GM21529 (cell line): ENCODE measurements at regions not wholly inside any gene's neighbourhood (a gene's known extent, or its start where the extent isn't known, plus 50 kb on each side); places are given as distances from the start of the nearest gene placed in this dataset.

Experiments used
- ATAC-seq: cut with Tn5 transposase; IDR thresholded peaks from one replicate; pipeline ENCODE4 v1.9.1; 2021; ENCODE audit not compliant: unreplicated experiment

GRCh38 chr16:52056259-52056658 is 490.7 kb downstream of the TOX3 start:
- no peak for ATAC-seq

GRCh38 chr16:52055381-52055780 is 491.6 kb downstream of the TOX3 start:
- no peak for ATAC-seq

DNA sequence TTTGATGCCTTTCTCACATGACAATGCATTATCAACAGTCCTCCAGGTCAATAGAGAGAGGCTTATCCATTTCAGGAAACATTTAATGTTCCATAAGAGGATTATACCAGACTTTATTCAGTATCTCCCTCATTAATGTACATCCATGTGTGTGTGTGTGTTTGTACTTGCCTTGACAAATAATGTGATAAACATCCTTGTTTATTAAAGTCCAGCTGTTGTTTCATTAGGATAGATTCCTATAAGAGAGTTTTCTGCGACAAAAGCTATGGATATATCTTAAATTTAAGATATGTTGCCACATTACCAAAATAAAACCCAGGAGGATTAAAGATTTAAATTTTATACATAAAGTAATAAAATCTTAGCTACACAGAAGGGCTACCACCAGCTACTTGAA is 492.6 kb downstream of the TOX3 start:
- no peak for ATAC-seq

DNA sequence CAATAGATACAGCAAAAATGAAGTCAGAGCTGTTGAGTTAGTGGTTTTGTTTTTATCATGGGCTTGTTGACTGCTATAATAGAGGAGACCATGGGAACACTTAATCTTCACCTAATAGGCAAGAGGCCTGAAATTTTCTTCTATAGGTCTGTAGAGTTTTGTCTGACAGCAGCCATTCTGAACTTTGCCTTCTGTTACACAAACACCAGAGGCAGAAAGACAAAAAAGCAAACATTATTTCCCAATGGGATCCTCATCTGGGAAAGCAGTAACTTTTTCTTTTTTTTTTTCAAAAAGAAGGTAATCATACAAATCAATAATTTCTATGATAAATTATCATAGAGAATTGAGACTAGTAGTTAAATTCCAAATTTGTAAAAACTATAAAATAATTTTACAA is 494.1 kb downstream of the TOX3 start:
- ATAC-seq, result no peak

- no peak for ATAC-seq
These were observed 495.4 kb downstream of the TOX3 start for GRCh38 chr16:52051414-52052172.

DNA sequence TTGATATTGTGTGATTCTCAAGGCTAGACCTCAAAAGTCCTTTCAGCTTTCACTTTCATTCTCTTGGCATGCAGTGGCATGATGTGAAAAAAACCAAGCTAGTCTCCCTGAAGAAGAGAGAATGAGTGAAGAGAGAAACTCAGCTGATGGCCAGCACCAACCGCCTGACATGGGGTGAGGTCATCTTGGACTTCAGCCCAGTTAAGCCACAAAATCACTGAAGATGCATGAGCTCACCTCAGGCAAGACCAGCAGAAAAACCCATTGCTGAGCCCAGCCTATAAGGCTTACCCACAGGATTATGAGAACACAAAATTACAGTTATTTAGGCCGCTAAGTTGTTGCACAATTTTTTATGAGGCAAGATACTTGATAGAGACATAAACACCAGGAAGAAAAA is 496.5 kb downstream of the TOX3 start:
- no peak for ATAC-seq

DNA sequence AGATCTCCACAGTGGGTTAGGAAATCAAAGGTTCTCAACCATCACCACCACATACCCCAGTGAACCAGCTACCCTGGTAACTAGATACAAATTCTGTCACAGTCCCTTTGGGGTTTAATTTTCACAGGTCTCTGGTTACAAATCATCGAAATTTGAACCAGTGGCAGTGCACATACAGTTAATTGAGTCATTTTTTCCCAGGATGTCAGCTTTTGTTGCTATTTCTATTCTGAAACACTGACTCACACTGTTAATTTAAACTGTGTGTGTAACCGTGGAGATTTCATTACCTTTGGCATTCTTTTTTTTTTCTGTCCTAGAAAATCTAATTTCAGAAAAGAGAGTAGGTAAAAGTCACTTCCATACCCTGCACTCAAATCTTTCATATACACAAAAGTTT is 511.5 kb downstream of the TOX3 start:
- ATAC-seq, result no peak

- no peak for ATAC-seq
These were observed 512.1 kb downstream of the TOX3 start for GRCh38 chr16:52034830-52035229.

- no peak for ATAC-seq
These were observed 513.0 kb downstream of the TOX3 start for GRCh38 chr16:52033992-52034391.

DNA sequence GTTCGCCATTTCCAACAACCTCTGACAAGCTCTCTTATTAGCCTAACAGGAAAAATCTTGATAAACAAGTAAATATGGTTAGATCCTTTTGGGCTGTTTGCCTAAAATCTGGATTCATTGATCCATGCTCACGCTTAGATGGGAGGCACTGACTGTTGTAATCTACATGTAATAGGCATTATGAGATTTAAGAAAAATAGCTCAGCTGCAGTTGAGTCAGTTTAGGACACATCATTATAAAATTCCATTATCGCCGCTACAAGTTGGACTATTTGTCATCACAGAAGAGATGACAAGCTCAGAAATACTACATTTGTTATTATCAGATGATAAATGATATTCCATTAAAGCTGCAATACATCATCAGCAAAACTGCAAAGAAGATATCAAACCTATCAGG is 524.0 kb downstream of the TOX3 start:
- no peak for ATAC-seq

DNA sequence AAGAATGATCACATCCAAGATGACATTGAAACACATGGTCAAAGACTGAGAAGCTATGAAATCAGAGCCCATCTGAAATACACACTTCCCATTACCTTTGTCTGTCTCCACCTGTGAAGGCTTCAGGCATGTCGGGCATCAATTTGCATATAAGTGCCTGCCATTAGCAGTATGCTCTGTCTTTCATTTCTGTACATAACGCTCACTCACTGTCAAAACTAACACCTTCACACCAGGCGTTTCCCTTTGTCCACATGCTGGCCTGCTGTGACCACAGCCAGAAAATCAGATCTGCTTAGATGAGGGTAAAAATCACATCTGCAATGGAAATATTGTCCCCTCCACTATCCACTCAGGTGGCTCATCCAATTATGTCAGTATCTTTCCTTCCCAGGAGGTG is 524.8 kb downstream of the TOX3 start:
- no peak for ATAC-seq

DNA sequence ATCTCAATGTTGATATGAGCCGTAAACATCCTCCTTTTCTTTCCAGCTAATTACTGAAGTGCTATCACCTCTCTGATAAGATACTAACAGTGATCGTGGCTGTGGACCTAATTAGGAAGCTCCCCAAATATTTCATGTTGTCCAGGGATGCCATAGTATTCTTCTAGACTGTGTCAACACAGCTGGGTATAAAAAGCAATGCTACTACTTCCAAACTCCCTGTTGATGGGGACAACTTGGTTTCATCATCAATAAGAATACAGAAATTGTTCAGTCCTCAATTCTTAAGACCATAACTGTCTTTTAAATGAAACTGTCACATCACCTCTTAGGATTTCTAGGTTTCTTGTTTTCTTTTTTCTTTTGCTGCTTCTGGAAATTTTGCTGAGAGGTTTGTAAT is 530.6 kb downstream of the TOX3 start:
- no peak for ATAC-seq

DNA sequence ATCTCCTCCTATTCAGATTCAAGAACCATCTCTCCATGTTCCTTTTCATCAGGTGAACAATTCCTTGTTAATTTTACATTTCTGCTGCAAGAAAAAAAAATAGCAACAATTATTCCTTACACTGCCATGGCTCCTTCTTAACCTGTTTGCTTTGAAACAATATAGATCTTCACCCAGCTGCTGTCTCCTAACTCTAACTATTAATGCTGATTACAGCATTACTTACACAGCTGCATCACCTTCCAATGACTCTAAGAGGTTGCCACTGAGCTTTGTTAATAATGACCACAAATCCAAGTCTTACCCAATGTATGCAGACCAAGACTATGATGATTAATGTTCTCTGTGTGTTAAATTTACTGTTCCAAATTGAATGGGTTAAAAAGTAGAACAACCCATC is 541.4 kb downstream of the TOX3 start:
- no peak for ATAC-seq

DNA sequence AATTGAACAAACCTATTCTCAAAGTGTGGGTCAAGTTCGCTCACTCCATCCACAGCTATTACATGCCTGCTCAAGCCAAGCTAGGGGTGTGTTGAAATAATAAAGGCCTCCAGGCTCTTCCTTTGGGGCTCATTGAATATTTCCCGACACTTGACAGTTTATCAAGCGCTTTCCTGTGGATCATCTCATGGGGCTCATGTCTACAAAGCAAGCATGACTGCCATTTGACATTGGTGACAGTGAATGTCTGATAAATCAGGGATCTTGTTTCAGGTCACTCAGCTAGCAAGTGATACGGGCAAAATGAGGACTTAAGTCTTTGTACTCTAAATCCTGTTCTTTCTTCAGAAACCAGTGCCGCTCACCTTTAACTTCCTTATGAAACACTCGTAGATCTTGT is 542.6 kb downstream of the TOX3 start:
- ATAC-seq, result no peak

DNA sequence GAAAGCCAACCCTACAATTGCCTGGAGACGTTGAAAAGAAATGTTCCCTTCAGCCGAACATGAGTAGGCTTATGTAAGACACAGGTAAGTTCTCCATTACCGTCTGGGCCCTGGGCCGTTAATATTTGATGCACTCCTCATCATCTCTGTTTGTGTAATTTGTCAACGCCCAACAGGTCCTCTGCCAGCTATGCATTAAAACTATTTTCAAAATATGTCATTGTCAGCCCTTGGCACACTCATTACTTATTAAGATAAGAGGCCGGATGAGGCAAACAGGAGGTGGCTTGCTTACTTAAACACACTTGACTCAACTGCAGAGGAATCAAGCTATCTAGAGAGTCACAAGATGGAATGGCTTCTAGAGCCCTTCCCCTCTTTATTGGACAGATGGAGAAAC is 544.9 kb downstream of the TOX3 start:
- ATAC-seq, result no peak

GRCh38 chr16:51996516-51996915 is 550.4 kb downstream of the TOX3 start:
- ATAC-seq, result no peak

GRCh38 chr16:51994597-51994996 is 552.3 kb downstream of the TOX3 start:
- no peak for ATAC-seq

DNA sequence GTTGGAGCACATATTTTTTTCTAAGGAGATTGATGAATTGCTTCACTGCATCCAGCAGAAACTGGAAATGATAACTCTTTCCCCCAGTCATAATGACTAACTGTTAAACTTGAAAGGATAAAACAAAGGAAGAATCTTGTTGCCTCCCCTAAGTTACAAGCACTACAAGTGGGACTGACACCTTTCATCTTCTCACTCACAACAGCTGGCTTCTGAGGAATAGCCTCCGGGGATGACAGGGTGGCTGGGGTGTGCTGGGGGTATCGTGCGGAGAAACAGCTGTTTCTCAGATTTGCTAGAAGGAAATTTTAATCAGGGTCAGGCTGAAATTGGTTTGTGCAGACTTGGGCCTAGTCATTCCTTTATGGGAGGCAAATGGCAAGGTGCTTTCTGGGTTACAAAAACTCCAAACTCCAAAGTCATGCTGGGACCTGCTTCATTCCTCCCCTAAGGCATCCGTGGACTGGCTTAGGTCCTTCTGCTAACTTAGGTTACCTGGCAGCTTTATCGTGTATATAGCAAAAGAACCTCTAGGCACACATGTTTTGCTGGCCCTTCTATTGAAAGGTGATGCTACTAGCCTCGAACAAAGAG is 557.2 kb downstream of the TOX3 start:
- ATAC-seq, result no peak

DNA sequence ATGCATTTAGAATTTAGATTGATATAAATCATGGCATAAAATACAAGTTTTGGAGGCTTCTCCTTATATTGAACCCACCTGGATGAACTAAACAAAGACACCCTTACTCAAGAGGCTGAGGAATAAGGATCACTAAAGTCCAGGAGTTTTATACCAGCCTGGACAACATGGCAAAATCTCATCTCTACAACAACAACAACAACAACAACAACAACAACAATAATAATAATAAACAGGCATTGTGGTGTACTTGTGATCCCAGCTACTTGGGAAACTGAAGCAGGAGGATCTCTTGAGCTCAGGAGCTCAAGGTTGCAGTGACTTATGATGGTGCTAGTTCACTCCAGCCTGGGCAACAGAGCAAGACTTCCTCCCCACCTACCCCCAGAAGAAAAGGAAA is 558.0 kb downstream of the TOX3 start:
- no peak for ATAC-seq

- no peak for ATAC-seq
These were observed 559.4 kb downstream of the TOX3 start for GRCh38 chr16:51987519-51987918.

DNA sequence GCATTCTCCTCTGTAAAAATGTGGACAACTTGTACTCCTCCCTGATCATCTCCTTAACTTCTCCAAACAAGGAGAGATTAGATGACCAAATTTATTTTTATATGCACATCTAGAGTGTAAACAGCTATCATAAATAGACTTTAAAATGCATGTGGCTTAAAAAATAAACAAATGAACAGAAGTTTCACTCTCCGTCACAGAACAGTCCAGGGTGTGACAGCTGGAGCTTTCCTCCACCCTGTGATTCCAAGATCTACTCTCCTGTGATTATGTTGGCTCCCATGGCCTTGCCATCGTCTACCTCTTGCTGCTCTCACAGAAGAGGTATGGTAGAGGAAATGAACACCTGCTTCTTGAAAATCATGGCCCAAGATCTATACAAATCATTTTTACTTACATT is 560.2 kb downstream of the TOX3 start:
- ATAC-seq, result no peak

DNA sequence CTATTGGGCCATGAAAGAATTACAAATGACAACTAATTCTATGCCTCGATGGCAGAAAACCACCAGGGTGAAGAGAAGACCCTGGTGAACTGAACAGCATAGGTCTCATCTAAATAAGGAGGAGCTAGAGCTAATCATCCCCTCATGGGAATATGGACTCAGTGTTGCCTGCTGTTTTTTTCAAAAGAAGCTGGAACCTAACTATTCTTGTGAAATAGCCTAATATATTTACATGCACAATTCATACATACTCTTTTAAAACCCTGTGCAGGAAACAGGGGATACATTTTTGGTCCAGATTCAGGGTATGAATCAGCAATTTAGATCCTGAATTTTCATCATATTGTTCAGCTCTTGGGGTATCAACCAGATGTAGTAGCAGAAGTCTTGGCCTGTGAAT is 560.6 kb downstream of the TOX3 start:
- no peak for ATAC-seq

GRCh38 chr16:51985126-51985525 is 561.8 kb downstream of the TOX3 start:
- no peak for ATAC-seq
